ENCODE measurements at regions not wholly inside any gene's neighbourhood (a gene's known extent, or its start where the extent isn't known, plus 50 kb on each side); places are given as distances from the start of the nearest gene placed in this dataset.
"Not testable (repeated sequence)": the region's sequence is repeated elsewhere in the genome, so short reads cannot be mapped to it uniquely, and the experiment has no call there.

DNA sequence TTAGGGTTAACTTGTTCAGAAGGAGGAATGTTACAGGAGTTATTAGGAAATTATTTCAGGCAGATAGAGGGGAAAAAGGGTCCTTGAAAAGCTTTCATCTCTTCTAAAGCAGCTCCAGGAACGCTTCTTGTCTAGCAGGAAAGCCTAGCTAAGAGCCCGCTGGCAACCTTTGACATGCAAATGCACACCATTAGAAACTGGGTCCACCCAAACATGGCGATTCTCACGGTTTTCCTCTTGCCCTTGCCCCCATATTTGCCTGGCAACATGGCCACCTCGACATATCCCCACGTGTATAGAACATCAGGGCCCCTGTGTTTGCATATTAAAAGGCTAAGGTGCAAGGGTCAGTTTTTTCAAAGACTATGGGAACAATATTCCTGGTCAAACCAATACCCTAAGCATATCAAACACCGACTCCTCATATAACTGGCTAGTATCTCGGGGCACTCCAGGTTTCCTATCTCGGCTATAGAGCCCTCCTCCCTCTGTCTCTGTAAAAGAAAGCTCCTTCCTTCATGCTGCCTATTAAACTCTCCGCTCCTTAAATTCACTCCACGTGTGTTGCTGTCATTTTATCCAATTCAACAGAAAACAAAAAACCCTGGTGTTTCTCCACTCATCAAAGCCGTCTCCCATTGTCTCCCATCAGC lies 268.9 kb upstream of the HSFY2 start:
- no peak for DNase-seq

DNA sequence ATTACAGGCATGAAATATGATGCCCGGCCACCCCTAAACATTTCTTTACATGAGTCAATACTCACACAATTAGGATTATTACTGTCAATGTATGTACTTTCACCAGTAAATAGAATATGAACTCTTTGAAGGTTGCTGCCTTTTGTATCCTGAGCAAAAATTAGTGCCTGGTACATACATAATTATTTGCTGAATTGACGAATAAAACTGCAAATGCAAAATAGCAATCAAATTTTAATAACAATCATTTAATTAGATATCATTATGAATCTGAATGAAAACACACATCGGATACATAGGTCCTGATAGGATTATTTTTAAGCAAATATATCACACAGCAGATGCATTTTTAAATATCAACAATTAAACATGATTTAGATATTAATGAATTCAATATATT lies 253.1 kb upstream of the HSFY2 start:
- no peak for DNase-seq

DNA sequence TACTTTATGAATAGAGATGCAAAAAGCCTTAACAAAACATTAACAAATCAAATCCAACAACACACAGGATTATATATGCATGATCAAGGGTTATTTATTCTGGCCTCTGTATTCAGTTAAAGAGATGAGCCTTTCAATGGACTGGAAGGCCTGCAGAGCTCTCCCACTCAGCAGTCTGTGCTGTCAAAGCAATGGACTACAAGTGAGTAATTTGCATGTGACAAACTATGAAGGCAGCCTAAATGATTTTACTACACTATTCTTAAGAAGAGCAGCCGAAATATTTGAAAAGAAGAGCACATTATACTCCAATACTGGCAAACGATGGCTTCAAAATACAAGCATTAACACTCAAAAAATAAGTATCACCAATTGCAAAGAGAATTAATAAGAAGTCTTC lies 250.4 kb upstream of the HSFY2 start:
- no peak for DNase-seq

DNA sequence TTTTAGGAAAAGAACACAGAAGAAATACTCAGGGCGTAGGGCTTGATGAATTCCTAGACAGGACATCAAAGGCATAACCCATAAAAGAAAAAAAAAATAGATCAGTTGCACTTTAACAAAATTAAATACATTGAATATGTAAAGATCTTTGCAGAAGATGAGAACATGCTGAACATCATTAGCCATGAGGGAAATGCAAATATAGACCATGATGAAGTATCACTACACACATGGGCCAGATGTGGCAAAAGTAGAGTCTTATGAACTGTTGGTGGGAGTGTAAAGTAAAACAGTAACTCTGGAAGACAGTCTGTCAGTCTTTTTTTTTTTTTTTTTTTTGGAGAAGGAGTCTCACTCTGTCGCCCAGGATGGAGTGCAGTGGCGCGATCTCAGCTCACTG lies 246.7 kb upstream of the HSFY2 start:
- DNase-seq, result no peak

DNA sequence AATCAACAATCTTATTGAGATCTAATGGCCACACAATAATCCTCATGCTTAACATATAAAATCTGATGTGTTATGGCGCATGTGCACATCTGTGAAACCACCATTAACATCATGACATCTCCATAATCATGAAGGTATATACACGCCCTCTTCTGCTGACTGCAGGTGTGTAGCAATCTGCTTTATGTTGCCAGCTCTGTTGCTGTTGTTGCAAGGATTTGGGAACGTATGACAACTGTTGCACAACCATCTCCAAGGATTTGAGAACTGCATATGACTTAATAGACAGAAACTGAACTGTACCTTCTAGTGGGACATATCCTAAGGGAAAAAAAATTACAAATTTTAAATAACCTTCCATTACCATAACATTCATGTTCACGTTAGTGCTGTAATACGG lies 243.5 kb upstream of the HSFY2 start:
- no peak for DNase-seq

DNA sequence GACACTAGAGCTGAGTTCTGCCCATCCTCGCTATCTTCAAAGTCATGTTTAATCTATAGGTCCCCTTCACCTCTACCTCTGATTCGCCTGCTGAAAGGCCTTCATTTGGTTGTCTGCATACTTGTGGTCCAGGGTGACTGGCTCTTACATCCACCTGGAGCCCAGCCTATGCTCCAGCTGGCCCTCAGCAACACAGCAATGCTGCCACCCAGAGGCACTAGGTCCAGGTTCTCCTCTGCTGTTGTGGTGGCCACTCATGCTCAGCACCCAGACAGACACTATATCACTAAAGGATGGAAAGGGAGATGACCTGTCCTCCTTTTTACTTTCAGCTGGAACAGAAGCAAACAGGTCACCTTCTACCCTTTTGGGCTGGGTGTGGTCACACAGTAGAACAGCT lies 242.3 kb upstream of the HSFY2 start:
- no peak for DNase-seq

DNA sequence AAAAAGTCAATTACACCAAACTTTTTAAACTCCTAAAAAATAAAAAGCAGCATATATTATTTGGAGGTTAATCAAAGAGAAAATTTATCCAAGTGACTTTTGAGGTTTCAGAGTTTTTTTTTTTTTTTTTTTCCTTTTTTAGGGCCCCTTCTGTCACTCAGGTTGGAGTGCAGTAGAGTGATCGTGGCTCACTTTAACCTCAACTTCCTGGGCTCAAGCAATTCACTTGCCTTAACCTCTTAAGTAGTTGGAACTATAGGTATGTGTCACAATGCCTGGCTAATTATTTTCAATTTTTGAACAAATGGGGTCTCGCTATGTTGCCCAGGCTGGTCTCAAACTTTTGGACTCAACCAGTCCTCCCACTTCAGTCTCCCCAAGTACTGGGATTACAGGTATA lies 241.7 kb upstream of the HSFY2 start:
- DNase-seq, result no peak

DNA sequence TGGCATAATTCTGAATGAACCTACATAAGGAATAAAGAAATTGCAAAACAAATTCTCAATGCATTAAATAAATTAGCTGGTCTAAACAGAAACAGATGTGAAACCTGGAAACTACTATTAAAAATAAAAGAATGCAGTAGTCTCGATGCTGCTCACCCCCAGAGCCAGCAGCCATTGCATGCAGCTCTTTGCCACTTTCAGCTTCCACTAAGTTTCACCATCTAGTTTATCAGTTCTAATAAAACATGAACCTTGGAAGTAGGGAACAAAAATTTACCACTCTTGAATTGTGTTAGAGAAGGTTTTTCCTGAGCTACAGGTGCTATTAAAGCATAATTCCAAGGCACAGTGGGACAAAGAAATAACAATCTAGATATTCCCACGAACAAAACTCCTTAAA lies 239.4 kb upstream of the HSFY2 start:
- no peak for DNase-seq

DNA sequence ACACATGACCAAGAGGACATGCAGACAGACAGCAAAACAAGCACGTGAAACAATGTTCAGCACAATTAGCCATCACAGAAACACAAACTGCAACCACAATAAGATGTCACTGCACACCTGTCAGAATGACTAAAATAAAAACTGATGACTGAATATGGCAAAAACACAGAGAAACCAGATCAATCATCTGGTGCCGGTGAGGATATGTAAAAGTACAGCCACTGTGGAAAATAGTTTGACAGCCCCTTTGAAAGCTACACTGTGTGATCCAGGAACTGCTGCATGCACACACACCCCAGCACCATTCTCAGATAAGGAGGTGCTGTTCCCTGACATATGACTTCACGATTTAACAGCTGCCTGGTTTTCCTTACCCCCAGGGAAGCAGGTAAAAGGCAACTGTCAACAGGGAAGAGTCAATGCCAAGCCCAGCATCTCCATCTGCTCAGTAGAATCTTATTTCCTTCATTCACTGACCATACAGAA lies 238.1 kb upstream of the HSFY2 start:
- no peak for DNase-seq

DNA sequence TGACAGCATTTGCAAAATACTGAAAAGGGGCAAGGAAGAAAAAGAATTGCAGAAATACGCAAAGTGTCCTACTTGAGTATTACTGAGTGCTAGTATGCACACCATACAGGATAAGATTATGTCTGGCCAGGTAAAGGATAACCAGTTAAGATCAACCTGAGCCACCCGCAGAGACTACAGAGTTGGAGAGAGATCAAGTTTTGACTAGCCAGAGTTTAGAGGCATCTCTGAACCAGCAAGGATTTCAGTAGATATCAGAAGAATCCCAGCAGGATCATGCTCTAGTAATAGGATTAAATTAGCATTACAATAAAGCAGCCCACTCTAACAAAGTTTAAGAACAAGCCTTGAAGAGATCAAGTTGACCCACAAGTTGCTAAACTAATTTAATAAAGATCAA lies 232.7 kb upstream of the HSFY2 start:
- DNase-seq, result no peak

DNA sequence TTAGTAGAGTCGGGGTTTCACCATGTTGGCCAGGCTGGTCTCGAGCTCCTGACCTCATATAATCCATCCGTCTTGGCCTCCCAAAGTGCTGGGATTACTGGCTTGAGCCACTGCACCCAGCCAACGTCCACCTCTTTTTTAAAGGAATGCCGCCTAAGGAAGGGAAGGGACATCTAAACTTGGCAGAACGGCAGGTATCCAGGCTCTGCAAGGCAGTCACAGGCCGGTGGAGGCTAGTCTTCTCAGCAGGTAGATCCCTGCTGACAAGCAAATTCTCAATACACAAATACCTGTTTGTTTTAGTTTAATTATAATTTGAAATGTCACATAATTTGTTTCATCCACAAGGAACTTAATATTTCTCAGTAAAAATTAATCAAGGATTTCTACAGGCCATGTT lies 232.0 kb upstream of the HSFY2 start:
- DNase-seq, result no peak

DNA sequence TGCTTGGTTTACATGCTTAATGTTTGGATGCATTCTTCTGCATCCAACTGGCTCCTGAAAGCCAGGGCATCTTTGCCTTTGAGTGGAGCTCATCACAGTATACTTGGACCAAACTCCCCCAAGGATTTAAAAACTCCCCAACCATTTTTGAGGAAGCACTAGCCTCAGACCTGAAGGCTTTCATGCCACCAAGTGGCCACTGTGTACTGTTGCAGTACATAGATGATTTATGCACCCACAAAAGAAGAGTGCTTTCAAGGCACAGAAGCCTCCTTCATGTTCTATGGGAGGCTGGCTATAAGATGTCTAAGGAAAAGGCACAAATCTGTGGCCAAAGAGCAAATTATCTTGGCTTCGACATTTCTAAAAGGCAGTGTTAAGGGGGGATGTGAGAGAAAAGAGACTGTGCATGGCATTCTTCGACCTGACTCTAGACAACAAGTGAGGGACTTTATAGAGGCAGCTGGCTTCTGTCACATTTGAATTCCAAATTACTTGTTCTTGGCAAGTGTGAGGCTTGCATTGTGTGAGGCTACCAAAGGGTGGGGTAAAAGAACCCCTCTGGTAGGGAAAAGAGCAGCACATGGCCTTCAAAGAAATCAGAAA lies 224.2 kb upstream of the HSFY2 start:
- no peak for DNase-seq

DNA sequence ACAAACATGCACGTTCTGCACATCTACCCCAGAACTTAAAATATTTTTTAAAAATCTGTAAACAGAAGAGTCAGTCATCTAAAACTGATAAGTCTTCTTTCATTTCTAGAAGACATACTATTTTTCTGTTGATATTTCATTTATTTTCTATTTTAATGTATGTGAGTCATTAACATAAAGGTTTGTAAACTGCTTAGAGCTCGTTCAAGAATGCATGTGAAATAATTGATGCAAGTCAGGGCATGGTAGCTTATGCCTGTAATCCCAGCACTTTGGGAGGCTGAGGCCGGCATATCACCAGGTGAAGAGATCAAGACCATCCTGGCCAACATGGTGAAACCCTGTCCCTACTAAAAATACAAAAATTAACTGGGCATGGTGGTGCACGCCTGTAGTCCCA lies 219.9 kb upstream of the HSFY2 start:
- DNase-seq, result no peak

DNA sequence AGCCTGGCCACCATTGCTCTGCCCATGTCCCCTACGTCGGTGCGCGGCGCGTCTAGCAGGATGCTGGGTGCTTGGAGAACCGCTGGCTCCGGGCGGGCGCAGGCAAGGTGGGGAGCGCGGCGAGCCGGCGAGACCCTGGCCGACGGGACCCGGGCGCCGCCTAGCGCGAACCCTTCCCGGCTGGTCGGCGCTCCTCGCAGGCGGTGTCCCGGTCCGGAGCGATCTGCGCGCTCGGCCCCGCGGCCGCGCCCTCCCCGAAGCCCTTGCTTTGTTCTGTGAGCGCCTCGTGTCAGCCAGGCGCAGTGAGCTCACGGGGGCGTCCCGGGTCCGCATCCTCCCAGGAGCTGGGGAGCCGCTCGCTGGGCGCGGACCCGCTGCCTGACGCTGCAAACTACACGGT lies 219.1 kb upstream of the HSFY2 start:
- DNase-seq, result not testable (repeated sequence)

DNA sequence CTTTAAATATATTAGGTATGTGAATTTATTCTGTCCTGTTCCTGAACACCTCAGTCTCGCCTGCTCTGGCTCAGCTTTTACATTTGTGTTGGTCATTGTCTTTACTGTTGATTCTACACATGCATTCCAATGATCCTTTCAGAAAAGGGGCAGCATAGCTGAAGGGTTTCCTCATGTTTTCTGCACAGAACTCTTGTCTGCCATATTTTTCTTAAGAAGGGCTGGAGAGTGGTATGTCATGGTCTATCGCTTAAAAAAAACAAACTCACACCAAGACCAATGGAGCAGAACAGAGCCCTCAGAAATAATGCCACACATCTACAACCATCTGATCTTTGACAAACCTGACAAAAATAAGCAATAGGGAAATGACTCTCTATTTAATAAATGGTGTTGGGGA lies 215.8 kb upstream of the HSFY2 start:
- no peak for DNase-seq

DNA sequence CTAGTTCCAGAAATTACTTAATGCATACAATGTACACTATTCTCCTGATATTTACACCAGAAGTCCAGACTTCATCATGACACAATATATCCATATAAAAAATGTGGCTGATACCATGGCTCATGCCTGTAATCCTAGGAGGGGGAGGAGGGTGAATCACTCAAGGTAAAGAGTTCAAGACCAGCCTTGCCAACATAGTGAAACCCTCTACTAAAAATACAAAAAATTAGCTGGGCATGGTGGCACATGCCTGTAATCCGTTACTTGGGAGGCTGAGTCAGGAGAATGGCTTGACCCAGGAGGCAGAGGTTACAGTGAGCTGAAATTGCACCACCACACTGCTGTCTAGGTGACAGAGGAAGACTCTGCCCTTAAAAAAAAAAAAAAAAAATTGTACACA lies 192.5 kb upstream of the HSFY2 start:
- no peak for DNase-seq

DNA sequence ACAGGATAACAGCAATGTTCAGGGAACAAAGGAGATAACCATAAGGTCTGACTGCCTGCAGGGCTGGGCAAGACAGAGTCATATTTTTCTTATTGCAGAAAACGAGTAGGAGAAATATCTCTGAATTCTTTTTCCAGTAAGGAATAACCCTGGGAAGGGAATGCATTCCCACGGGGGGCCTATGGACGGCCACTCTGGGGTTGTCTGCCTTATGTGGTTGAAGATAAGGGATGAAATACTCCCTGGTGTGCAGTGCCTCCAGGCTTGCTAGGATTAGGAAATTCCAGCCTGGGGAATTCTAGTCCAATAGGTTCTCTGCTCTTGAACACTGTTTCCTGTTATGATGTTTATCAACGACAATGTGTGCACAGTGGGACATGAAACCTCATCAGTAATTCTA lies 185.3 kb upstream of the HSFY2 start:
- DNase-seq, result no peak

DNA sequence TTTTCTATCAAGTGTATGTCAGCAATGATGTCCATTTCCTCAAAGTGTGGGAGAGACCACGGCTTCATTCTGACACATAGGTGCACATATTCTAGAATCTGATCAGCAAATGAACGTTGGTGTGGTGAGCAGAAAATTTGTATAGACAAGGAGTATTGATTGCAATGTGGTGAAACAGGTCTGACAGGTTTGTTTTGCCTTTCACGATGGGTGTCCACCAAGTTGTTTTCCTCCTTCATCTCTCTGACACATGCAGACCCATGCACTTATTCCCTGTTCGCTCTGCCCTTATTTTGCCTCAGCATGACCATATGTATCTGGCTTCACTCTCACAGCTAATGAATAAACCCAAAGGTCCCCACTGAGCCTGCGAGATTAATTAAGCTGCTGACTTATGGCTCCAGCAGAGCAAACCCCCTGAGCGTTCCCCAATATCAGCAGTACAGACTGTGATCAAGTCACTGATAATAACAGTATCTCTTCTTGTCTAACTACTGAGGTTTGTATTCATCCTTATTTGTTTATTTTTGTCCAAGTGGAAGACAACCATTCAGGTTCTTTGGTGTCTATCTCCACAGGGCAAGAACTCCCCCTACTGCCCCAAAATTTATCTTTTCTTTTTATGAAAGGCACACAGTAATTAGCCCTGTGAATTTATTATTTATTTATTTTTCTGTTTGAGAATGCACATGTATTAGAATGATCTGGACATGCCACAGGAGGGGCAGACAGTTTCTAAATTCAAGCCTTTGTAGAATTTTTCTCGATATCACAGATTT lies 178.3 kb upstream of the HSFY2 start:
- DNase-seq, result no peak

DNA sequence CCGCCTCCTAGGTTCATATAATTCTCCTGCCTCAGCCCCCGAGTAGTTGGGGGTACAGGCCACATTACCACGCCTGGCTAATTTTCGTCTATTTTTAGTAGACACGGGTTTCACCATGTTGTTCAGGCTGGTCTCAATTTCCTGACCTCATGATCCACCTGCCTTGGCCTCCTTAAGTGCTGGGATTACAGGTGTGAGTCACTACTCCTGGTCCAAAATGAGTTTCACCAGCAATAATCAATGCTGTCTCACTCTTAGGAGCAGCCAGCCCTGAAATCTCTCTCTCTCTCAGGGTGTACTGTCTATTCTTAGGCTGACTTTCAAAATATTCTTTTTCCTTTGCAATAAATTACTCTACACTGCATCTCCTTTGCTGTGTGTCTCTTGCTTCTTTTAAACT lies 177.5 kb upstream of the HSFY2 start:
- no peak for DNase-seq

DNA sequence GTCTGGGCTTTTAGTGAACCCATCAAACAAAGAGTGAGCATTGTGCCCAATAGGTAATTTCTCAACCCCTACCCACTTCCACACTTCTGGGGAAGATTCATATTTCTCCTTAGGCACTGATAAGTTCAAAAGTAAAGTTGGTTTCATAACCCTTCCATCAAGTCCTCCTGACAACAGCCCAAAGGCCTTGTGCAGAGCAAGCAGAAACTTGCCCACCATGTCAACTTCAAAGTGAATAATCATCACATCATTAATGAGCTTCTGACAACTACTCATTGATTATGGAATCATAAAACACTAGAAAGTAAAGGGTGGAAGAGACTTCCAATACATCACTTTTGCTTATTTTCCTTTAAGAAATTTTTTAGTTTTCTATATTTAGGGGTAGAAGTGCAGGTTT lies 163.3 kb upstream of the HSFY2 start:
- DNase-seq, result no peak

DNA sequence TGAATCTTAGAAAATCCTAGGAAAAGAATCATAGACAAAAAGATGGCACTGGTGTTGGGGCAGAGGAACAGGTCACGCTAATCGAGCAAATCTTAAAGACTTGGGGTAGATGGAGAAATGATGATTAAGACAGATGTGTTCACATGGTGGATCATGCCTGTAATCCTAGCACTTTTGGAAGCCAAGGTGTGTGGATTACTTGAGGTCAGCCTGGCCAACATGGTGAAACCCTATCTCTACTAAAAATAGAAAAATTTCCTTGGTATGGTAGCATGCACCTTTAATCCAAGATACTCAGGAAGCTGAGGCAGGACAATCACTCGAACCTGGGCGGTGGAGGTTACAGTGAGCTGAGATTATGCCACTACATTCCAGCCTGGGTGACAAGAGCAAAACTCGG lies 145.7 kb upstream of the HSFY2 start:
- DNase-seq, result no peak

DNA sequence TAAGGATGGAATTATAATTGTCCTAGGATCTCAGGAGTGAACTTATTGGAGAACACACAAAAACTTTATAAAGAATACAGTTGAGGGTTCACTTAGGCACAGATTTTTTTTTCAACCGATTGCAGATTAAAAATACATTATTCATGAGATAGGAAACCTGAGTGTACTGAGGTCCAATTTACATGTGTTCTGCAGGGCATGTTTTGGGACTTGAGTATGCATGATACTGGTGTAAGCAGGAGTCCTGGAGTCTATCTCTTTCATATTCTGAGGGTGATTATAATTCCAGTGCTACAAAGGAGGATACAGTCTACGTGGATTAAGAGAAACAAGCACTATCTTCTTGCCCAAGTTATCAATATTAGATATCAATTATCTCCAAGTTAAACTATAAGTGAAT lies 139.3 kb upstream of the HSFY2 start:
- DNase-seq, result no peak

DNA sequence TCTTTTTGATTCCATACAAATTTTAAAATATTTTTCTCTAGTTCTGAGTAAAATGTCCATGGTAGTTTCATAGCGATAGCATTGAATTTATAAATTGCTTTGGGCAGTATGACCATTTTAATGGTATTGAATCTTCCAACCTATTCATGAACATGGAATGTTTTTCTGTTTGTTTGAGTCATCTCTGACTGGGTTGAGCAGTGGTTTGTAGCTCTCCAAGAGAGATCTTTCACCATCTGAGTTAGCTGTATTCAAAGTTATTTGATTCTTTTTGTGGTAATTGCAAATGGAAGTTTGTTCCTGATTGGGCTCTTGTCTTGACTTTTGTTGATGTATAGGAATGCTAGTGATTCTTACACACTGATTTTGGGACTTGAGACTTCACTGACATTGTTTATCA lies 136.3 kb upstream of the HSFY2 start:
- DNase-seq, result no peak

DNA sequence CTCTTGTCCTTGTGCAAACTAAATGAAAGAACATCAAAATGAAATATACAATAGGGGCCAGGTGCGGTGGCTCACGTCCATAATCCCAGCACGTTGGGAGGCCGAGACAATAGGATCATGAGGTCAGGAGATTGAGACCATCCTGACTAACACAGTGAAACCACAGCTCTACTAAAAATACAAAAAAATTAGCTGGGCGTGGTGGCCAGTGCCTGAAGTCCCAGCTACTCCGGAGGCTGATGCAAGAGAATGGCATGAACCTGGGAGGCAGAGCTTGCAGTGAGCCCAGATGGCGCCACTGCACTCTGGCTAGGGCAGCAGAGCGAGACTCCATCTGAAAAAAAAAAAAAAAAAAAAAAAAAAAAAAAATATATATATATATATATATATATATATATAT lies 132.7 kb upstream of the HSFY2 start:
- not testable (repeated sequence) for DNase-seq
